ENCODE measurements at regions not wholly inside any gene's neighbourhood (a gene's known extent, or its start where the extent isn't known, plus 50 kb on each side); places are given as distances from the start of the nearest gene placed in this dataset.

DNA sequence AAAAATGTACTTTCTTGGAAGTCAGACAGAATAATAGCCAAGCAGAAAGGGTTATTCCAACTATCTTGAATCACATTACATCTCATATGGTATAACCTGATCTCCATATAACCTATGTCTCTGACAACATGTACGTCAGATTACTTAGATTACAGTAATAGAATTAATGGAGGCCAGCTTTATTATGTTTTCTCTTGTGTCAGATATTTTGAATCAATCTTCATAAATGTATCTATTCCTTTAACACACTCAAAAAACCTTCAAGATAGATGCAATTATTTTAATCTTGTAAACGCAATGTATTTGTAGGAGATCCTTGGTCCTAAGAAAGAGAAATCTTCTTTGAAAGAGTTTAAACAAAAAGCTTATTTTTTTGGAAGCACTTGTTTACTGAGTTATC is 188.4 kb upstream of the KLF12 start:
- no peaks in the 10 kb centered on the region for H3K9me3 ChIP-seq
- Mint-ChIP-seq H3K4me1 (no peaks in the 10 kb centered on the region), H3K27ac (no peak overlapping the region), H3K4me3 (no peak overlapping the region), H3K9me3 (peaks cover 0 to 4% (median 0%) of the 10 kb centered on the region in 3 donors), H3K36me3 (peaks cover 30% of the 10 kb centered on the region), H3K27me3 (no peaks in the 10 kb centered on the region)
- H3K27ac ChIP-seq (ENCODE audit: low read length), result no peak overlapping the region
- no peak for ATAC-seq (replicated peaks in 1 of 4)
- no CpG with 5 or more reads among the region's 2 CpGs for WGBS (ENCODE audit: insufficient coverage)
- no peaks in the 10 kb centered on the region for H3K4me1 ChIP-seq (ENCODE audit: control insufficient read depth in 1 of 2, extremely low read depth in 1 of 2, insufficient read depth in 2 of 2, low read length in 2 of 2)
- DNase-seq, result no peak
- H3K27me3 ChIP-seq (replicated peaks in 1 of 2; ENCODE audit: control insufficient read depth in 2 of 2, extremely low read depth in 1 of 2, insufficient read depth in 2 of 2, low read length in 1 of 2), result no peaks in the 10 kb centered on the region
- POLR2A ChIA-PET, result interaction anchor here in 1 of 2 donors (0.7 kb wide), 1 partner anchor 33 kb away, joined by 3 read pairs; no protein-coding TSS in a partner anchor
- CTCF ChIA-PET, result interaction anchor here in 1 of 2 donors (0.6 to 0.9 kb wide), 2 partner anchors 88 to 294 kb away, joined by 3 read pairs; no protein-coding TSS in a partner anchor
- H3K4me3 ChIP-seq (ENCODE audit: control insufficient read depth in 1 of 2, extremely low read depth in 1 of 2, low read length in 1 of 2), result no peak overlapping the region
- H3K36me3 ChIP-seq (ENCODE audit: control insufficient read depth in 2 of 2, extremely low read depth in 1 of 2, insufficient read depth in 1 of 2, low read length in 1 of 2), result no peaks in the 10 kb centered on the region

DNA sequence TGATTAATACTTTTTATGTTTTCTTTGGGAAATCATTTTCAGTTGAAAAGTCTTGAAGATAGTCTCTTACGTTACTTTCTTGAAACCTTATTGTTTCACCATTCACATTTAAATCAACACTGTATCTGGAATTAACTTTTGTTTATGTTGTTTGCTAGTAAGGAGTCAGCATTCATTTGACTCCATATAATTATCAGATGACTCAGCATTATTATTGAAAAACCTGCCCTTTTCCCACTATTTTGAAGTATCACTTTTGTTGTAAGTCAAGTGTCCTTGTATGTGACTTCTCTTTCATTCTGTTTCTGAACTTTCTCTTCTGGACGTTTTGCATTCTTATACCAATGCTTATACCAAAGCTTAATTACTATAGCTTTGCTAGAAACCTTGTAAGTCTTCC is 186.1 kb upstream of the KLF12 start:
- no peaks in the 10 kb centered on the region for H3K27me3 ChIP-seq (replicated peaks in 1 of 2; ENCODE audit: control insufficient read depth in 2 of 2, extremely low read depth in 1 of 2, insufficient read depth in 2 of 2, low read length in 1 of 2)
- H3K36me3 ChIP-seq (ENCODE audit: control insufficient read depth in 2 of 2, extremely low read depth in 1 of 2, insufficient read depth in 1 of 2, low read length in 1 of 2), result no peaks in the 10 kb centered on the region
- peaks cover 0 to 4% of the 10 kb centered on the region in 2 experiments for H3K4me1 ChIP-seq (ENCODE audit: control insufficient read depth in 1 of 2, extremely low read depth in 1 of 2, insufficient read depth in 2 of 2, low read length in 2 of 2)
- ChIA-PET POLR2A (interaction anchor here in 1 of 2 donors (0.6 kb wide), 1 partner anchor 33 kb away, joined by 3 read pairs; no protein-coding TSS in a partner anchor), CTCF (no interaction called here)
- H3K27ac Mint-ChIP-seq, result no peak overlapping the region
- H3K36me3 Mint-ChIP-seq, result peaks cover 17% of the 10 kb centered on the region
- no peak overlapping the region for H3K4me3 ChIP-seq (ENCODE audit: control insufficient read depth in 1 of 2, extremely low read depth in 1 of 2, low read length in 1 of 2)
- no peaks in the 10 kb centered on the region for H3K9me3 Mint-ChIP-seq
- H3K4me3 Mint-ChIP-seq, result no peak overlapping the region
- WGBS (ENCODE audit: insufficient coverage), result no CpG with 5 or more reads among the region's 2 CpGs
- DNase-seq, result no peak
- H3K4me1 Mint-ChIP-seq, result peaks cover 7 to 15% (median 12%) of the 10 kb centered on the region in 3 donors
- no peaks in the 10 kb centered on the region for H3K9me3 ChIP-seq
- no peak overlapping the region for H3K27ac ChIP-seq (ENCODE audit: low read length)
- no peak for ATAC-seq (replicated peaks in 1 of 4)
- no peaks in the 10 kb centered on the region for H3K27me3 Mint-ChIP-seq

DNA sequence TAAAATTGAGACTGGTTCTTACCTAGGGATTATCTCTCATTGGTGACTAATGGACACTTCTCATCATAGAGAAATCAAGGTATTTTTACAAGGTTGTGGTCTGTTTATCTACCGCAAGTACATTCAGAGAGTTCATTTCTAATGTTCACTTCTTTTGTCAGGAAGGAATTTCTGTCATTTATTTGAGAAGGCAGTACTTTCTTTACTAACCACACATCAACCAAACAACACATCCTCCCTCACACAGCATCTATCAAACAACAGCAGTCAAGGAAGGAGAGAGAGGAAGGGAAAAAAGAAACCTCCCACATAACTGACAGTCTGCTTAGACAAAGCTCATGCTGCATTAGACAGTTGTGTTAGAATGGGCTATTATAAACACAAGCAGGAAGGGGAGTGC is 182.3 kb upstream of the KLF12 start:
- Mint-ChIP-seq H3K4me3 (no peak overlapping the region), H3K27me3 (no peaks in the 10 kb centered on the region), H3K36me3 (peaks cover 13% of the 10 kb centered on the region), H3K9me3 (peaks cover 0 to 5% (median 0%) of the 10 kb centered on the region in 3 donors), H3K27ac (peak overlapping the region in 1 of 2 donors; percentile 45), H3K4me1 (peaks cover 7 to 16% (median 12%) of the 10 kb centered on the region in 3 donors)
- no CpG with 5 or more reads among the region's 1 CpG for WGBS (ENCODE audit: insufficient coverage)
- H3K36me3 ChIP-seq (ENCODE audit: control insufficient read depth in 2 of 2, extremely low read depth in 1 of 2, insufficient read depth in 1 of 2, low read length in 1 of 2), result no peaks in the 10 kb centered on the region
- no peak overlapping the region for H3K27ac ChIP-seq (ENCODE audit: low read length)
- no peak overlapping the region for H3K4me3 ChIP-seq (ENCODE audit: control insufficient read depth in 1 of 2, extremely low read depth in 1 of 2, low read length in 1 of 2)
- peaks cover 0 to 4% of the 10 kb centered on the region in 2 experiments for H3K4me1 ChIP-seq (ENCODE audit: control insufficient read depth in 1 of 2, extremely low read depth in 1 of 2, insufficient read depth in 2 of 2, low read length in 2 of 2)
- CTCF ChIA-PET, result no interaction called here
- ATAC-seq (replicated peaks in 1 of 4) (peak in 2 of 4 experiments; percentile 38 to 52), DNase-seq (peak in 1 of 35 experiments; percentile 3)
- no peaks in the 10 kb centered on the region for H3K9me3 ChIP-seq
- H3K27me3 ChIP-seq (replicated peaks in 1 of 2; ENCODE audit: control insufficient read depth in 2 of 2, extremely low read depth in 1 of 2, insufficient read depth in 2 of 2, low read length in 1 of 2), result no peaks in the 10 kb centered on the region
- POLR2A ChIA-PET, result interaction anchor here in 1 of 2 donors (0.6 kb wide), 1 partner anchor 184 kb away, joined by 11 read pairs; no protein-coding TSS in a partner anchor

DNA sequence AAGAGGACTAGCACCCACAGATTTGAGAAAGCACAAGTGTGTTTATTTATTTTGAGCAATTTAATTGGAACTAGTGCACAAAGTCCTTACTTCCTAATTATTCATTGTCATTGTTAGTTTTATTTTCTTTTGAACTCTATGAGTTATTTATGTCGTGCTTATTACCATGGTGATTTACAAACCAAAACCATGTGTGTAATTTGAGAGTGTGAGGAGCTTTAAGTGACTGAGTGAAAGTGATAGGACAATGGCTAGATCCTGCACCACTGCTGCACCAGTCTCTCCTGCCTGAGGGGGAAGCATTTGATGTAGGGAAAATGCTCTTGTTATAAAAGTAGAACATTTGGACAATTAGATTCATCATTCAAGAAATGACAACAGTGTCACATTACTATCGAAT is 172.3 kb upstream of the KLF12 start:
- Histone ChIP-seq H3K4me3 (ENCODE audit: control insufficient read depth in 1 of 2, extremely low read depth in 1 of 2, low read length in 1 of 2) (no peak overlapping the region), H3K9me3 (no peaks in the 10 kb centered on the region), H3K27me3 (replicated peaks in 1 of 2; ENCODE audit: control insufficient read depth in 2 of 2, extremely low read depth in 1 of 2, insufficient read depth in 2 of 2, low read length in 1 of 2) (no peaks in the 10 kb centered on the region), H3K27ac (ENCODE audit: low read length) (no peak overlapping the region), H3K4me1 (ENCODE audit: control insufficient read depth in 1 of 2, extremely low read depth in 1 of 2, insufficient read depth in 2 of 2, low read length in 2 of 2) (no peaks in the 10 kb centered on the region), H3K36me3 (ENCODE audit: control insufficient read depth in 2 of 2, extremely low read depth in 1 of 2, insufficient read depth in 1 of 2, low read length in 1 of 2) (no peaks in the 10 kb centered on the region)
- no CpG with 5 or more reads among the region's 2 CpGs for WGBS (ENCODE audit: insufficient coverage)
- Mint-ChIP-seq H3K27ac (no peak overlapping the region), H3K9me3 (peaks cover 0 to 7% (median 0%) of the 10 kb centered on the region in 3 donors), H3K4me3 (no peak overlapping the region), H3K27me3 (no peaks in the 10 kb centered on the region), H3K4me1 (peaks cover 0 to 22% (median 9%) of the 10 kb centered on the region in 3 donors), H3K36me3 (peaks cover 23% of the 10 kb centered on the region)
- ATAC-seq (replicated peaks in 1 of 4) (no peak), DNase-seq (no peak)
- ChIA-PET POLR2A (interaction anchor here in 1 of 2 donors (0.6 kb wide), 1 partner anchor 176 kb away, joined by 4 read pairs; no protein-coding TSS in a partner anchor), CTCF (no interaction called here)

DNA sequence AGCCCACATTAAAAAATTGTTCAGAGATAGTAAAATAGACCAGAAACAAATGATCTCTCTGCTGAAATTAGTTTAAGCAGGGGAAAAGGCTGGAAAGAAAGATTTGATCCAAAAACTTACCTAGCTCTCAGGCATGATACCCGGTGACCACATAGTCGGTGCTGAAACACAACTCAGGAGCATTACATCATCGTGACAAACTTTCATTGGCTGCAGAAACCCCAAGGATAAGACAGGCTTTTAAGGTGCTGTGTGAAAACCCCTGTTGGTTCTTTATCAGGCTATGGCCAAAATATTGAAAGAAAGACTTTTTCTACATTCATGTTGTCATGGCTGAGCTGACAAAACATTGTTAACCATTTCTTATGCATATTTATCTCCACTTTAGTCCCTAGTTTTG is 171.7 kb upstream of the KLF12 start:
- no peaks in the 10 kb centered on the region for H3K4me1 ChIP-seq (ENCODE audit: control insufficient read depth in 1 of 2, extremely low read depth in 1 of 2, insufficient read depth in 2 of 2, low read length in 2 of 2)
- Mint-ChIP-seq H3K27ac (no peak overlapping the region), H3K27me3 (no peaks in the 10 kb centered on the region), H3K36me3 (peaks cover 25% of the 10 kb centered on the region), H3K4me3 (no peak overlapping the region), H3K9me3 (peaks cover 0 to 7% (median 0%) of the 10 kb centered on the region in 3 donors), H3K4me1 (peaks cover 0 to 22% (median 9%) of the 10 kb centered on the region in 3 donors)
- no peaks in the 10 kb centered on the region for H3K36me3 ChIP-seq (ENCODE audit: control insufficient read depth in 2 of 2, extremely low read depth in 1 of 2, insufficient read depth in 1 of 2, low read length in 1 of 2)
- ChIA-PET CTCF (no interaction called here), POLR2A (no interaction called here)
- H3K27me3 ChIP-seq (replicated peaks in 1 of 2; ENCODE audit: control insufficient read depth in 2 of 2, extremely low read depth in 1 of 2, insufficient read depth in 2 of 2, low read length in 1 of 2), result no peaks in the 10 kb centered on the region
- no CpG with 5 or more reads among the region's 3 CpGs for WGBS (ENCODE audit: insufficient coverage)
- DNase-seq (peak in 1 of 35 experiments; percentile 25), ATAC-seq (replicated peaks in 1 of 4) (no peak)
- no peak overlapping the region for H3K4me3 ChIP-seq (ENCODE audit: control insufficient read depth in 1 of 2, extremely low read depth in 1 of 2, low read length in 1 of 2)
- no peak overlapping the region for H3K27ac ChIP-seq (ENCODE audit: low read length)
- no peaks in the 10 kb centered on the region for H3K9me3 ChIP-seq

DNA sequence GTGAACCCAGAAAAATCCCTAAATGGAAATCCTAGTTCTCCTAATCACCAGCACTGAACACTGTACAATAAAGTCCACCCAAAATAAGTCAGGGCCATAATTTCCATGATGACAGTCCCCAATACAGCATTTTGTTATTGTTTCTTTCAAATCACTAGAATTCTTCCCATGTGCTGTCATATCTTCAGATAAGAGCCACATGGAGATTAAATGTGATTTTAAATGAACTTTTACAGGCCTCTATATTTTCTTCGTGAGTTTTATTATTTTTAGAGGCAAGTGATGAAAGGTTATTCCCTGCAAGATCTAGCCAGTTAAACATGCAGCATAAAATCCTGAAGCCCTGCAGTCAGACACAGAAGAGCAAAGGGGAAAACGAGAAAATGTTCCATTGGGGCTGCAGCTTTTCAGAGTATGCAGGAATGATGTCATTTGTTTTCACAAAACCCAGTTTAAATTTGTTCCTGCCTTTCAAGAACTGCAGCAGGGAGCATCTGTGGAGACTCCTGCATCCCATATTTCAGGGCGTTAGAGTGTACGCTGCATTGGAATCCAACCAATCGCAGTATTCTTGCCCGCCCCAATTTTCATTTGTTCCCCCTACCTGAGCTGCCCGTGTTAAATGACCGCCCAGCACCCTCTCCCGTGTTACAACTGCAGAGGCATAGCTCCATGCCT is 167.2 kb upstream of the KLF12 start:
- Mint-ChIP-seq H3K27ac (no peak overlapping the region), H3K27me3 (no peaks in the 10 kb centered on the region), H3K36me3 (peaks cover 35% of the 10 kb centered on the region), H3K9me3 (peaks cover 0 to 3% (median 0%) of the 10 kb centered on the region in 3 donors), H3K4me1 (peaks cover 0 to 20% (median 3%) of the 10 kb centered on the region in 3 donors), H3K4me3 (no peak overlapping the region)
- WGBS (ENCODE audit: insufficient coverage), result 57% methylated on average over 1 of the region's 9 CpGs
- Histone ChIP-seq H3K9me3 (no peaks in the 10 kb centered on the region), H3K4me3 (ENCODE audit: control insufficient read depth in 1 of 2, extremely low read depth in 1 of 2, low read length in 1 of 2) (no peak overlapping the region), H3K36me3 (ENCODE audit: control insufficient read depth in 2 of 2, extremely low read depth in 1 of 2, insufficient read depth in 1 of 2, low read length in 1 of 2) (no peaks in the 10 kb centered on the region), H3K27me3 (replicated peaks in 1 of 2; ENCODE audit: control insufficient read depth in 2 of 2, extremely low read depth in 1 of 2, insufficient read depth in 2 of 2, low read length in 1 of 2) (no peaks in the 10 kb centered on the region), H3K4me1 (ENCODE audit: control insufficient read depth in 1 of 2, extremely low read depth in 1 of 2, insufficient read depth in 2 of 2, low read length in 2 of 2) (no peaks in the 10 kb centered on the region), H3K27ac (ENCODE audit: low read length) (no peak overlapping the region)
- DNase-seq (no peak), ATAC-seq (replicated peaks in 1 of 4) (no peak)
- POLR2A ChIA-PET, result no interaction called here
- CTCF ChIA-PET, result no interaction called here
